GM12892 (cell line): ENCODE measurements at regions not wholly inside any gene's neighbourhood (a gene's known extent, or its start where the extent isn't known, plus 50 kb on each side); places are given as distances from the start of the nearest gene placed in this dataset.

ENCODE experiments used
- POLR2A ChIP-seq: IDR thresholded peaks from 2 replicates; pipeline ENCODE4 v1.6.1; 2011; ENCODE audit warnings: low read depth, low read length, control low read depth
- POLR2AphosphoS5 ChIP-seq: IDR thresholded peaks from 2 replicates; pipeline ENCODE4 v1.6.1; 2011; ENCODE audit warnings: low read depth, low read length, control low read depth
- TAF1 ChIP-seq: IDR thresholded peaks from 2 replicates; pipeline ENCODE4 v1.6.1; 2011; ENCODE audit warnings: low read depth, mild to moderate bottlenecking, control low read depth, low read length, borderline replicate concordance

- TF ChIP-seq POLR2AphosphoS5 = no peak
- TF ChIP-seq TAF1 = no peak
- no peak for TF ChIP-seq POLR2A
Measured at GRCh38 chr3:124291008-124291407, 299.1 kb upstream of the ROPN1 start.
